ENCODE measurements at regions not wholly inside any gene's neighbourhood (a gene's known extent, or its start where the extent isn't known, plus 50 kb on each side); places are given as distances from the start of the nearest gene placed in this dataset.

DNA sequence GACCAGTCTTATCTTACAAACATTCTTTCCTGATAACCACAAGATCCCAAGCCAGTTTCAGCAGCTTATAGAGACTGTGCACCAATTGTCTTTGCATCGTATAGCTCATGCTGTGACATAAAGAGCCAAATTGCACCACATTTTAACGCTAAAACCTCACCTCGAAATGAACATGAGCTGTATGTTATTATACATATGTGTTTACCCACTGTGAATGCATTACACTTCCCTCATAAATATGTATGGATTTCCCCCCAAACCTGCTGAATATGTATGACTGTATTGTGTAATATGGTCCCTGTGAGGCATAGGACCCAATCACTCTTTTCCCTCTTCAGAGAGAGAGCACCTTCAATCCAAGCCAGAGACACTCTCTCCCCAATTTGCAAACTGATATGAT lies 692.4 kb downstream of the NLGN4X start:
- TF ChIP-seq EZH2phosphoT487 (IDR thresholded peaks at IDR 0.05; ENCODE audit: borderline replicate concordance, low read length): no peak
- TF ChIP-seq, protein P1, sequence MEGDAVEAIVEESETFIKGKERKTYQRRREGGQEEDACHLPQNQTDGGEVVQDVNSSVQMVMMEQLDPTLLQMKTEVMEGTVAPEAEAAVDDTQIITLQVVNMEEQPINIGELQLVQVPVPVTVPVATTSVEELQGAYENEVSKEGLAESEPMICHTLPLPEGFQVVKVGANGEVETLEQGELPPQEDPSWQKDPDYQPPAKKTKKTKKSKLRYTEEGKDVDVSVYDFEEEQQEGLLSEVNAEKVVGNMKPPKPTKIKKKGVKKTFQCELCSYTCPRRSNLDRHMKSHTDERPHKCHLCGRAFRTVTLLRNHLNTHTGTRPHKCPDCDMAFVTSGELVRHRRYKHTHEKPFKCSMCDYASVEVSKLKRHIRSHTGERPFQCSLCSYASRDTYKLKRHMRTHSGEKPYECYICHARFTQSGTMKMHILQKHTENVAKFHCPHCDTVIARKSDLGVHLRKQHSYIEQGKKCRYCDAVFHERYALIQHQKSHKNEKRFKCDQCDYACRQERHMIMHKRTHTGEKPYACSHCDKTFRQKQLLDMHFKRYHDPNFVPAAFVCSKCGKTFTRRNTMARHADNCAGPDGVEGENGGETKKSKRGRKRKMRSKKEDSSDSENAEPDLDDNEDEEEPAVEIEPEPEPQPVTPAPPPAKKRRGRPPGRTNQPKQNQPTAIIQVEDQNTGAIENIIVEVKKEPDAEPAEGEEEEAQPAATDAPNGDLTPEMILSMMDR (conservative IDR thresholded peaks at IDR 0.05; ENCODE audit: low read depth, low read length): no peak
